ENCODE measurements at regions not wholly inside any gene's neighbourhood (a gene's known extent, or its start where the extent isn't known, plus 50 kb on each side); places are given as distances from the start of the nearest gene placed in this dataset.

DNA sequence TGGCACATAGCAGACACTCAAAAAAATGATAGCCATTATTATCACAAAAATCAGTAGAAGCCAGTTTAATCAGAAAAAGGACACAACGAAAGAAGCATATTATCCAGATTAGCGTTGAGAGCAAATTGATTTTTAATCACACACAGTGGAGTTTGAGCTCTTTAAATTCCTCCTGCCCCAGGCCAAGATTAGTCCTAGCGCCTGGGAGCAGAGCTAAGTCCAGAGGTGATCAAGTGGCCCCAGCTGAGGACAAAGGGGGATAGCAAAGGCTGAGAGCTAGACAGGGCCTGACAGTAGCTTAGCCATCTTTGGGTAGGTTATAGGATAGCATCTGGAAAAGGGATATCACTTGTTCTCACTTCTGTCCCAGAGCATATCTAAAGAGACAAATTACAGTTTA is 133.6 kb downstream of the NXPE2 start:
- DNase-seq, result no peak

DNA sequence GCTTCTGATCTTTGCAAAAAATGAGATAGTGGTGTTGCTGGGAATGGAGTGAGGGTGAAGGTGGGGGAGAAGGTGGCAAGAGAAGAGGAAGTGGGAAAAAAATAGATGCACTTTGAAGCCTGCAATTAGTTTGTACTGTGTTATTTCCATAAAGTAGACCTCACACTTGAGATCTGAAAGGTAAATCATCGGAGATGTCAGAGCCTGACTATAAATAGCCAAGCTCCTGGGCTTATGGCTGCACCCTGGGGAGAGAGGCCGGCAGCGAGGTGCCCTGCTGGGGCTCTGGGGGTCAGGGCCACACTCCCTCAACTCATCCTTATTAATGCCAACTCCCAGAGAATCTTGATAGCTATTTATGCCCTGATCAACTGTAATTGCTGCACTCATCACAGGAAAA is 134.4 kb downstream of the NXPE2 start:
- DNase-seq, result no peak

DNA sequence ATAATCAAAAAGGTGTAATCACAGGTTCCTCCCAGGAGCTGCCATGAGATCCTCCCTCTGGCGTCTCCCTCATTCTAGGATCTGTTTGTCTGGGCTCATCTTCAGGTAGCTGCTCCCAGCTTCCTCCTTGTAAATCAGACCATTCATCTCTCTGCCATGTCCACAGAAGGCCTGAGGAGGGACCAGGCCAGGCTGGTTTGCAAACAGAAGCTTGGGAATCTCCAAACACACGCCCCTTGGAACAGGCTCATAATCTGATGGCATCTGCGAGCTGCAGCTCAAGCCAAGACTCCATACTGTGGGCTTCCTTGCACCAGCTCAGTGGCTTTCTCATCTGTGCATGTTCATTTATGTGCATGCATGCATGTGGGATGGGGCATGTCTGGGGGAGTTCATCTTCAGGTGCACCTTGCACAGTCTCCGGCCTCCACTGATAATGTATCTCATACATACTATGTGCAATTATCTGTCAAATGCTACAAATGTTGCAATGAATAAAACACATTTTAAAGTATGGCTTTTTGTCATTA is 134.9 kb downstream of the NXPE2 start:
- no peak for DNase-seq

DNA sequence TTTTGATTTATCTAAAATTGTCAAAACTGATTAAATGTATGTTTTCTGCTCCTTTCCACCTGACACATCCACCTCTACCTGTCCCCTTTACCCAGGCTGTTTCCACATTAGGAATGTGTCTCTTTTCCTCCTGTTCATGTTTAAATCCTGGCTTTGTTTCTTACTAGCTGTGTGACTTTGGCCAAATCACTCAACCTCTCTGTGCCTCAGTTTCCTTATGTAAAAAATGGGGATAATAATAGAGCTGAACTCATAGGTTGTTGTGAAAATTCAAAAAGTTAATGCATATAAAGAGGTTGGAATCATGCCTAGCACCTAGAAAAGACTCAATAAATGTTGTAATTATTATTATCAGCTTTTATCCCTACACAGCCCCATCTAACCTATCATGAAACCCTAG is 136.8 kb downstream of the NXPE2 start:
- DNase-seq, result no peak

DNA sequence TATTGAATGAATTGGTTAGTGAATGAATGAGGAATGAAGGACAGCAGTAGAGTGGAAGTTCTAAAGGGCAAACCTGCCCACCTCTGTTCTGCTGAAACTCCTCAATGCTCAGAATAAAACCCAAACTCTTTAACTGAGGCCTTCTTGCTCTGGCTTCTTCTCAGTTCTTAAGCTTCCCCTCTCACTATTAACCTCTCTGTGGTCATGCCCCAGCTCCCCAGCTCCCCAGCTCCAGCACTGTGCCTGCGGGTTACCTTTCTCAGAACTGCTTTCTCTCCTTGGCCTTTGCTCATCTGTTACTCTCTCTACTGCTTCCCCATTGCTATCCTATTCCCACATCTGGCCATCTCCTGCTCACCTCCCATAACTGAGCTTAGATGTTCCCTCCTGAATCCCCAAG is 137.4 kb downstream of the NXPE2 start:
- no peak for DNase-seq

DNA sequence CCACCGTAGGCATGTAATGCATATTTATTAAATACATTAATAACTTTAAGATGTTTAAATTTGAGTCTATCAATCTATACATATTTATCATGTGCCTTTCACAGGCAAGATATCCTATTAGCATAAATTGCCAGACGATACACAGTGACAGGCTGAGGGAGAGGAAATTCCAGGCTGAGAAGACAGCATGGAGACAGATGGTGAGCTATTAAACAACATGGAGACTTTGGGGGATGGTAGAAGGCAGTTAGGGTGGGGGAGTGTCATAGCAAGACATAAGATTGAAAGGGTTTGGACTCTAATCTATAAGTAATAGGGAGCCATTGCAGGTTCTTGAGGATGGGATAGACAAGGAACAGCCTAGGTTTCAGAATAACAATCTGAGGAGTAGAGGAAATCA is 138.5 kb downstream of the NXPE2 start:
- DNase-seq, result no peak

GRCh38 chr11:114818382-114818781 is 140.1 kb downstream of the NXPE2 start:
- DNase-seq, result no peak

DNA sequence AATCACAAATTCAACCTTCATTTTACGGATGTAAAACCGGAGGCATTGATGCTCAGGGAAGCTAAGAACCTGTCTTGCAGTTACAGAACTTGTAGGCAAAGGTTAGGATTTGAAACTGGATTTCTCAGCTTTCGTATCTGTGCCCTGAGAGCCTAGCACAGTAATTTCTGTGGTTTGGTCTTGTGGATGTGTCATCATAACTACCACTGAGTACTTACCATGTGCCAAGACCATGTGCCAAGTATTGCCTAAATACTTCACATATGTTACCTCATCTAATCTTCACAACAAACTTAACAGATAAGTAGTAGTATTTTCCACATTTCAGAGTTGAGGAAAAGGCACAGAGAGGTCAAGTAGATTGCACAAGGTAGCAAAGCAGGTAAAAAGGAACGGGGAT is 140.7 kb downstream of the NXPE2 start:
- DNase-seq, result no peak

GRCh38 chr11:114820621-114821020 is 142.3 kb downstream of the NXPE2 start:
- no peak for DNase-seq

DNA sequence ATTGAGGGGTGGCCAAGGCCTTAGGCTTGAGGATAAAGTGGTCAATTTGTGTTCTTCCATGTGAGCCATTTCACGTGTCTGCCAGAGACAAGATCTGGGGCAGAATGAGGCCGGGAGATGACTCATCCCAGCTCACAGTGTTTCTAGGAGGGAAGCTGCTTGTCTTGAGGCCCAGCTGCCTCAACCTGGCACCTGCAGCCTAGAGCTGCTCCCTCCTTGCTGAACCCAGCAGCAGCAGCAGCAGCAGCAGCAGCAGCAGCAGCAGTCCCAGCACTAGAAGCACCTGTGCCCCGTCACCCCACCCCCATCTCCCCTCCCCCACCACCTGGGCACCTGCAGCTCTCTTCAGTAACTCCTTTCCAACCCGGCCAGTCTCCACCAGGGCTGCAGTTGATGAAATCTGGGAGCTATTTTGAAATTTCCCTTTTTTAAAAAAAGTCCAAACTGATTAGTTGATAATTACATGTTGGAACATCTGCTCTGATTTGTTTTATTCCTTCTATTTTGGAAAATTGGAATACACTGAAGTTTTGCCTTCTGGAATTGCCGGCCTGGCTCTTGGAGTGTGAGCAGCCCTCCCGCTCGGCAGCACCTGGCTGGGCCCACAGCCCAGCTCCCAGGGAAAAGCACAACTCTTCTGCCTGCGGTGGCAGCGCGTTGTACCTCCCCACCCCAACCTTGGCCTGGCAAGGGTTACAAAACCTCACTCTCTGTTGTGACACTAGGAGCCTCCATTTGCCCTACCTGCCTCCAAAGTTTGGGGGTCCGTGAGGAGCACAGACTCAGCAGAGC is 143.5 kb downstream of the NXPE2 start:
- DNase-seq, result no peak

- no peak for DNase-seq
Measured at GRCh38 chr11:114826910-114827442, 148.6 kb downstream of the NXPE2 start.

- DNase-seq, result no peak
Measured at GRCh38 chr11:114827736-114828135, 149.4 kb downstream of the NXPE2 start.

DNA sequence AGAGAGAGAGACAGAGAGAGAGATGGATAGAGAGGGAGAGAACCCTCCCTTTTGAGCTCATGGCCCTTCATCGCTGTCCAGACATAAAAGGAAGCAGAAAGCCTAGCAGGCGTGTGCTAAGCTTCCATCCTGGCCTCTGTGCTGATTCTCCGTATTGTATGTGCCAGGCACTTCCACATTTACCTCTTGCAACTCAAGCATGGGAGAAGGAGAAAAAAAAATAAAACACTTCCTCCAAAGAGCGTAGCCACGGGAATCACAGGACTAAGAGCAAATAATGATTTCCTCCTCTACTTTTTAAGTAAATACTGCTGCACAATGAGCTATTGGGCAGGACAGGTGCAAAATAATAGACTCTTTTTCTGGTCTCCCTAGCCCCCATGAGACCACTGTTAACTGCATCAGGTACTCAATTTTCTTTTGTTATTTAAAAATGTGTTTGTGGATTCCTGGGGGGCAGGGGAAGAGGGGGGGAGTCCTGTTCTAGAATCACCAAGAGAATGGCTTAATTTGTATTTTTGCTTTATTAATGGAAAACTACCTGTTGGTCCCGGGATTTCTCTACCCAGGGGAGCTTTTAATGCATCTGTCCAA is 154.3 kb downstream of the NXPE2 start:
- DNase-seq, result no peak

- DNase-seq, result no peak
Measured at GRCh38 chr11:114836161-114836560, 157.8 kb downstream of the NXPE2 start.

DNA sequence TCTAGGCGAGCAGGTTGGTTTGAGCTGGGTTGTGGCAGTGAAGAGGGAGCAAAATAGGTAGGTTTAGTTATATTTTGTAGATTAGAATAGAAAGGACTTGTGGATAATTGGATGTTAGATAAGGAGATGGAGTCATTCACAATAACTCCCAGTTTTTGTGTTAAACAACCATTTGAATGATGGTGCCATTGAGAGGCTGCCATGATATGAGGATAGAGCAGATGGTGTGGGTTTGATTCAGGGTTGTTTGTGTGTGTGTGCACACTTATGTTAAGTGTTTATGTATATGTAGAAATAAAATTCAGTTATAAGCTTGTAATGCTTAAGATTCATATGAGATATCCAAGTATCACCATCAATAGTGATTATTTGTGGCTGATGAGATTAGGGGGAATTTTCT is 166.6 kb downstream of the NXPE2 start:
- DNase-seq, result no peak

DNA sequence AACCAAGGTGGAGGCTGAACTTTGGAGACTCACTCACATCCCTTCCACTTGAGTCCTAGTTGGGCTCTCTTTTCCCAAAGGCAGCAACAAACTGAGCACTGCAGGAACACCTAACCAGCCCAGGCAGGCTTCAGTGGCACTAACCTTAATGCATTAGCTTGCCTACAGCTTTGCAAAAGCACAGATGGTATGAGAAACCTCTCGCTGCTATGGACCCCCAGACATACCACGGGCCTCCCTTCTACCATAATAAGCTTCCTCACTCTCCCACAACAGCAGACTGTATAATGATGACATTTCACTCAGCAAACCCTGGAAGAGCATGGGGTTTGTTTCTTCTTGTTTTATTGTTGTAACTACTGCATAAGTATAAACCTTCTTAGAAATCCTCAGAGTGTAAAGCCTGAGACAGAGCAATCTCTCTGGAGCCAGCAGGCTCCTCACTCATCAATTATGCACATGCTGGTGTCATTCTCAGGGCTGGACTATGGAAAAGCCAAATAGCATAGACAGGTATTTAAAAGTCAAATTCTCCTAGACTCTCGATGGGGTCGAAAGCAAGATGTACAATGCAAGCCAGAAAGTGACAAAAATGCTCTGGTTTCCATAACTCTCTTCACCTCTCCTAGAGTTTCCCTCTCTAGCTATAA is 167.6 kb downstream of the NXPE2 start:
- DNase-seq, result no peak

- DNase-seq, result no peak
Measured at GRCh38 chr11:114846416-114846791, 168.1 kb downstream of the NXPE2 start.

DNA sequence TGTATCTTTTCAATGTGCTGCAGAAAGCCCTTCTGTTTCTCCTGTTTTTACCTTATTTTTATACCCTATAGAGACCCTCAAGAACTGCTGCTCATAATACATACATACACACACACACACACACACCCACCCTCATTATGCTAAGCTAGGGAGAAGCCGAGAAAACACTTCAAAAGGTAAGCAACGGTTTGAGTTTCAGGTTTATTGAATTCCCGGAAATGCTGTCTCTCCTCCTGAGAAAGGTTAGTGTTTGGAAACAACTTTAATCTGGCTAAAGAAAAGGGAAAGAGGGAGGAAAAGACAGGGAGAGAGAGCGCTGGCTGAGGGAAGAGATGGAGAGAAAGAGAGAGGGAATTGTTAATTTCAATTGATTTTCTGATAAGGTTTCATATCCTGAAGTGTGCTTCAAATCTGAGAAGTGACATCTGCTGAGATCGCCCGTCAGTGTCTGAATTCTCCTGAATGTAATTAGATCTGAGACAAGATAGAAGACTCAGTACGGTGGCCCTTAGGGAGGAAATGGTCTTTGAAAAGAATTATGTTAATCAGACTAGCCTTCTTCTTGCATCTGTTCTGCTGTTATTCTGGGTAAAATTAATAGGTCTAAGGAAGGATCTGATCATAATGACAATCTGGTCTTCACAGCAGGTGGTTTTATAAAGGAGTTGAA is 169.1 kb downstream of the NXPE2 start:
- DNase-seq, result no peak

GRCh38 chr11:114848027-114848426 is 169.7 kb downstream of the NXPE2 start:
- no peak for DNase-seq

DNA sequence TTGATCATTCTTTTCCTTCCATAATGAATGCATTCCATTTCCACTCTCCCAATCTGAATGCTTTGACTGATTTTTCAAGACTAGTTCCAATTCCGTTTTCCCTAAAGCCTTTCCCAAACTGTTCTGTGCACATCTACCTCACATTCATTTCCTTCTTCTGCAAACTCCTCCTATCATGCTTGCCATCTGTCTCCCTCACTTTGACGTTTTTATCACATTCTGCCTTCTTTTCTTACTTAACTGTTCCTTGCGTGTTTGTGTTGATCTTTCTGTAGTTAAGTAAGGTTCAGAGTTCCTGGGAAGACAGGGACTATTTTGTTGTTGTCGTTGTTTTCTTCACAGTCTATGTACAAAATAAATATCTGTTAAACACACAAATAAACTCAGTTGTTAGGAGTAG is 179.0 kb downstream of the NXPE2 start:
- no peak for DNase-seq

DNA sequence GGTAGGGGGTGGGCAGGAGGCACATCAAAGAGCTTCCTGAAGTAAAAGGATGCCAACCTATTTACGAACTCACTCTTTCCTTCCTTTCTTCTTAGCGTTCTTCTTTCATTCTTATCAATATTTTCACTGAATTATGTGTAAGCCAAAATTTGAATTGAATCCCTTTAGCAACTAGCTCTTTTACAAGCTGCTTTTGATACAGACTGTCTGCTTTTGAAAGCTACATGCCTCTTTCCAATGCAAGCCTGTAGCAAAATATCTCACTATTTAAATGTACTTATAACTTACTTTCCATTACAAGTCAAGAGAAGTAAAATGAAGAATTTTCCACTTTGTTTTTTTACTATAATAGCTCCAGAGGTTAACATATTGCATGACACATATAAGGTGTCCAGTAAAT is 186.6 kb downstream of the NXPE2 start:
- DNase-seq, result no peak

GRCh38 chr11:114876234-114876633 is 197.9 kb downstream of the NXPE2 start:
- no peak for DNase-seq

- no peak for DNase-seq
Measured at GRCh38 chr11:114877976-114878375, 199.6 kb downstream of the NXPE2 start.
